ENCODE measurements at regions not wholly inside any gene's neighbourhood (a gene's known extent, or its start where the extent isn't known, plus 50 kb on each side); places are given as distances from the start of the nearest gene placed in this dataset.

GRCh38 chr19:30074741-30075715 is 133.0 kb downstream of the URI1 start (continued):
- TF ChIP-seq IRF3 (IDR thresholded peaks at IDR 0.05) (no peak), POLR2AphosphoS5 (IDR thresholded peaks at IDR 0.05; ENCODE audit: low read length) (no peak), ZBTB11 (CRISPR knock-in tag; IDR thresholded peaks at IDR 0.05) (no peak)

- H3K9ac ChIP-seq (ENCODE audit: control insufficient read depth, insufficient read depth, low read length): no peak overlapping the region
- no peak overlapping the region for H2AFZ ChIP-seq (ENCODE audit: control insufficient read depth, low read depth, low read length)
- DNase-seq (ENCODE audit: low read depth, low spot score): no peak
- 5% methylated on average over 11 of the region's 11 CpGs for WGBS (ENCODE audit: insufficient coverage, insufficient replicate concordance, low lambda C conversion rate, missing lambda C conversion rate)
- no peaks in the 10 kb centered on the region for H4K20me1 ChIP-seq (ENCODE audit: control insufficient read depth, insufficient read depth)
- no peaks in the 10 kb centered on the region for H3K79me2 ChIP-seq (ENCODE audit: control insufficient read depth, insufficient read depth, low read length)
- ATAC-seq: no peak
- no peak overlapping the region for H3K4me2 ChIP-seq (ENCODE audit: control insufficient read depth, insufficient read depth)
- ChIA-PET CTCF (no interaction called here), POLR2A (no interaction called here), SMC1A (ENCODE audit: uncharacterized antibody, unreplicated experiment) (interaction anchor here (1.0 kb wide), 2 partner anchors 32 to 112 kb away, joined by 3 read pairs; no protein-coding TSS in a partner anchor), RAD21 (ENCODE audit: unreplicated experiment) (no interaction called here)
- H3K27ac ChIP-seq (ENCODE audit: control insufficient read depth, insufficient read depth): no peak overlapping the region
- BruUV-seq (replicated peaks): no TSS peak
- H3K4me1 ChIP-seq (ENCODE audit: control insufficient read depth, insufficient read depth, low read length): no peaks in the 10 kb centered on the region
- H3K27me3 ChIP-seq (replicated peaks in 1 of 2; ENCODE audit: control insufficient read depth in 2 of 2, insufficient read depth in 2 of 2, low read length in 1 of 2): peaks cover 0 to 2% of the 10 kb centered on the region in 2 experiments; a peak in 2 of 4 replicates
- H3K9me3 ChIP-seq (replicated peaks; ENCODE audit: control insufficient read depth, insufficient read depth, low read length): no peaks in the 10 kb centered on the region
- in situ Hi-C loops (cut with MboI) (no loop called here), intact Hi-C loops (cut with micrococcal nuclease; ENCODE audit: unreplicated experiment) (no loop called here)
- FAIRE-seq: no peak
- no peaks in the 10 kb centered on the region for H3K36me3 ChIP-seq (ENCODE audit: control insufficient read depth in 2 of 2, insufficient read depth in 2 of 2, low read length in 1 of 2)
- H3K4me3 ChIP-seq: no peak overlapping the region
- no peak for TF ChIP-seq CEBPB (IDR thresholded peaks at IDR 0.05; ENCODE audit: borderline replicate concordance in 1 of 2, low read depth in 2 of 2, low read length in 2 of 2)
- no peak for TF ChIP-seq KAT2A (conservative IDR thresholded peaks at IDR 0.05; ENCODE audit: control insufficient read depth, low read depth, low read length)
- no peak for TF ChIP-seq MXI1 (IDR thresholded peaks at IDR 0.05; ENCODE audit: low read depth, low read length)
- no peak for TF ChIP-seq RAD51 (IDR thresholded peaks at IDR 0.05)
- TF ChIP-seq CREM (IDR thresholded peaks at IDR 0.05; ENCODE audit: low read depth): no peak
- no peak for TF ChIP-seq ZBED1 (IDR thresholded peaks at IDR 0.05; ENCODE audit: borderline replicate concordance)
- TF ChIP-seq PAX8 (IDR thresholded peaks at IDR 0.05): no peak
- no peak for TF ChIP-seq ZNF274 (IDR thresholded peaks at IDR 0.05; ENCODE audit: insufficient read depth, insufficient read length)
- no peak for TF ChIP-seq IKZF1 (conservative IDR thresholded peaks at IDR 0.05)
- TF ChIP-seq E2F4 (IDR thresholded peaks at IDR 0.05; ENCODE audit: low read depth, low read length): no peak
- TF ChIP-seq POLR2AphosphoS2 (IDR thresholded peaks at IDR 0.05; ENCODE audit: low read depth, low read length): no peak
- TF ChIP-seq NR2F1 (conservative IDR thresholded peaks at IDR 0.05): no peak
- TF ChIP-seq ETV6 (conservative IDR thresholded peaks at IDR 0.05 in 1 of 2, IDR thresholded peaks at IDR 0.05 in 1 of 2; ENCODE audit: borderline replicate concordance in 1 of 2, low read depth in 1 of 2): no peak
Measured at GRCh38 chr19:30076101-30076551, 134.1 kb downstream of the URI1 start.
